WTC11 (cell line): ENCODE measurements at regions not wholly inside any gene's neighbourhood (a gene's known extent, or its start where the extent isn't known, plus 50 kb on each side); places are given as distances from the start of the nearest gene placed in this dataset.

Source experiments
- ATAC-seq: fragments of 200-7000 bp; cut with Tn5 transposase; 2 replicates; pipeline ENCODE4 v1.10.0; 2021; ENCODE audit warnings: mild to moderate bottlenecking, moderate library complexity
- CTCF ChIA-PET: fragments of 300-600 bp; sonication (Branson Sonifier 250); formaldehyde crosslinking; loops from one replicate; lab custom pipeline; 2021; ENCODE audit warnings: antibody characterized with exemption; lab: Charles Lee
- POLR2A ChIA-PET: fragments of 350-600 bp; sonication (Branson Sonifier 250); formaldehyde crosslinking; loops from one replicate; lab custom pipeline; 2021; ENCODE audit warnings: antibody characterized with exemption; lab: Charles Lee
- DNase-seq: peaks from one replicate; pipeline ENCODE4 v3.0.0; 2021; ENCODE audit warnings: low spot score
- H3K27ac Mint-ChIP-seq: 2 replicates; pipeline ENCODE4 v1.8.0; 2021; ENCODE audit warnings: mixed read lengths
- H3K27me3 Mint-ChIP-seq: 2 replicates; pipeline ENCODE4 v1.8.0; 2021; ENCODE audit warnings: low read depth, mild to moderate bottlenecking, moderate library complexity, mixed read lengths
- H3K36me3 Mint-ChIP-seq: 2 replicates; pipeline ENCODE4 v1.8.0; 2021; ENCODE audit warnings: mixed read lengths
- H3K4me1 Mint-ChIP-seq: 2 replicates; pipeline ENCODE4 v1.8.0; 2022; ENCODE audit warnings: mixed read lengths
- H3K4me3 Mint-ChIP-seq: 2 replicates; pipeline ENCODE4 v1.8.0; 2021; ENCODE audit warnings: mild to moderate bottlenecking, moderate library complexity, mixed read lengths
- H3K9me3 Mint-ChIP-seq: 2 replicates; pipeline ENCODE4 v1.8.0; 2021; ENCODE audit warnings: mixed read lengths
- CREM ChIP-seq: sonication (generic); formaldehyde crosslinking; IDR thresholded peaks from 2 replicates; pipeline ENCODE4 v1.8.1; 2022; ENCODE audit warnings: mild to moderate bottlenecking, missing genetic modification reagents, moderate library complexity
- ESRRA ChIP-seq: sonication (generic); formaldehyde crosslinking; IDR thresholded peaks from 2 replicates; pipeline ENCODE4 v1.8.1; 2022; ENCODE audit warnings: mild to moderate bottlenecking, missing genetic modification reagents, borderline replicate concordance
- HMGA2 ChIP-seq: fragments of 250-450 bp; sonication (Bioruptor Pico); IDR thresholded peaks from 2 replicates; pipeline ENCODE4 v1.4.0; 2021; ENCODE audit warnings: mild to moderate bottlenecking, moderate library complexity
- JAZF1 ChIP-seq: fragments of 250-450 bp; sonication (Bioruptor Pico); IDR thresholded peaks from 2 replicates; pipeline ENCODE4 v1.9.0; 2021; ENCODE audit warnings: moderate library complexity, mild to moderate bottlenecking, inconsistent platforms
- JUN ChIP-seq: sonication (generic); formaldehyde crosslinking; IDR thresholded peaks from 2 replicates; pipeline ENCODE4 v1.8.0; 2023; ENCODE audit warnings: mild to moderate bottlenecking, missing genetic modification reagents
- MXD4 ChIP-seq: fragments of 250-450 bp; sonication (Bioruptor Pico); IDR thresholded peaks from 2 replicates; pipeline ENCODE4 v1.8.0; 2021; ENCODE audit warnings: mild to moderate bottlenecking, moderate library complexity, borderline replicate concordance
- NFE2L1 ChIP-seq: sonication (generic); formaldehyde crosslinking; IDR thresholded peaks from 2 replicates; pipeline ENCODE4 v1.8.1; 2023; ENCODE audit warnings: missing genetic modification reagents
- NR2C2 ChIP-seq: sonication (generic); formaldehyde crosslinking; IDR thresholded peaks from 2 replicates; pipeline ENCODE4 v1.8.0; 2022; ENCODE audit warnings: mild to moderate bottlenecking, missing genetic modification reagents
- RELA ChIP-seq: sonication (generic); formaldehyde crosslinking; IDR thresholded peaks from 2 replicates; pipeline ENCODE4 v1.8.1; 2022; ENCODE audit warnings: missing genetic modification reagents, mild to moderate bottlenecking, borderline replicate concordance
- SMAD4 ChIP-seq: sonication (generic); formaldehyde crosslinking; IDR thresholded peaks from 2 replicates; pipeline ENCODE4 v1.8.0; 2022; ENCODE audit warnings: mild to moderate bottlenecking, missing genetic modification reagents
- TCF7 ChIP-seq: sonication (generic); formaldehyde crosslinking; IDR thresholded peaks from 2 replicates; pipeline ENCODE4 v1.8.0; 2022; ENCODE audit warnings: mild to moderate bottlenecking, low read depth, missing genetic modification reagents, moderate library complexity
- TEAD4 ChIP-seq: sonication (generic); formaldehyde crosslinking; IDR thresholded peaks from 2 replicates; pipeline ENCODE4 v1.8.0; 2022; ENCODE audit warnings: mild to moderate bottlenecking, missing genetic modification reagents
- ZBTB21 ChIP-seq: sonication (generic); formaldehyde crosslinking; IDR thresholded peaks from 2 replicates; pipeline ENCODE4 v1.8.1; 2023; ENCODE audit warnings: mild to moderate bottlenecking, missing genetic modification reagents, borderline replicate concordance
- ZNF219 ChIP-seq: sonication (generic); formaldehyde crosslinking; IDR thresholded peaks from 2 replicates; pipeline ENCODE4 v1.8.0; 2023; ENCODE audit warnings: missing genetic modification reagents, mild to moderate bottlenecking, borderline replicate concordance
- ZNF232 ChIP-seq: sonication (generic); formaldehyde crosslinking; IDR thresholded peaks from 2 replicates; pipeline ENCODE4 v1.8.0; 2022; ENCODE audit warnings: mild to moderate bottlenecking, missing genetic modification reagents
- ZNF416 ChIP-seq: fragments of 250-450 bp; sonication (Bioruptor Pico); IDR thresholded peaks from 2 replicates; pipeline ENCODE4 v1.9.0; 2021; ENCODE audit warnings: mild to moderate bottlenecking, inconsistent platforms
- TF ChIP-seq, protein P1 (sequence below): sonication (generic); formaldehyde crosslinking; IDR thresholded peaks from 2 replicates; pipeline ENCODE4 v1.8.1; 2023; ENCODE audit warnings: mild to moderate bottlenecking, missing genetic modification reagents
- TF ChIP-seq, protein P2 (sequence below): fragments of 250-450 bp; sonication (Bioruptor Pico); IDR thresholded peaks from 2 replicates; pipeline ENCODE4 v1.9.0; 2021; ENCODE audit warnings: mild to moderate bottlenecking, borderline replicate concordance
- TF ChIP-seq, protein P3 (sequence below): fragments of 250-450 bp; sonication (Bioruptor Pico); IDR thresholded peaks from 2 replicates; pipeline ENCODE4 v2.1.2; 2022; ENCODE audit warnings: mild to moderate bottlenecking, moderate library complexity
- TF ChIP-seq, protein P4 (sequence below): sonication (generic); formaldehyde crosslinking; conservative IDR thresholded peaks from 2 replicates; pipeline ENCODE4 v1.8.1; 2023; ENCODE audit warnings: mild to moderate bottlenecking, low read depth, missing genetic modification reagents, moderate library complexity
- TF ChIP-seq, protein P5 (sequence below): sonication (generic); formaldehyde crosslinking; IDR thresholded peaks from 2 replicates; pipeline ENCODE4 v1.8.1; 2022; ENCODE audit warnings: mild to moderate bottlenecking, missing genetic modification reagents, moderate library complexity, borderline replicate concordance
- TF ChIP-seq, protein P6 (sequence below): sonication (generic); formaldehyde crosslinking; IDR thresholded peaks from 2 replicates; pipeline ENCODE4 v1.8.1; 2022; ENCODE audit warnings: missing genetic modification reagents, borderline replicate concordance
- TF ChIP-seq, protein P7 (sequence below): fragments of 250-450 bp; sonication (Bioruptor Pico); IDR thresholded peaks from 2 replicates; pipeline ENCODE4 v1.8.0; 2021; ENCODE audit warnings: mild to moderate bottlenecking

DNA sequence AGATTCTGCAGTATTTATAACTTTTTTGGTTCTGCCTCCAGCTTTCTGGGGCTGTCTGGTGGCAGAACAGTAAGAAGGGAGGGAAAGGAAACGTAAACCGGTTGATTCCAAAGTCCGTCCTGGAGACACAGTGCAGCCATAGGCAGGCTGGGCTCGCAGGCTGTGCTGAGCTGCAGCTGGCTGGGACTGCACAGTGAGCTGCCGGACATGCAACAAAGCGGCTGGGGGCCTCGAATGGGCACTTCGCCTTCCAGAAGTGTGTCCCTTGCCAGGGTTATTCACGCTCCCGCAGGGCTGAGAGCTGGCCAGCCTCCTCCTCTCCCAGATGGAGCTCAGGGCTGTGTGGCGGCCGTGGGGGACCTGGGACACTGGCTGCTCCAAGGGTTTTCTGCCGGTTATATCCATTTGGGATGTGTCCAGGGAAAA is 78.1 kb upstream of the CD93 start (continued):
- TF ChIP-seq, protein P1, sequence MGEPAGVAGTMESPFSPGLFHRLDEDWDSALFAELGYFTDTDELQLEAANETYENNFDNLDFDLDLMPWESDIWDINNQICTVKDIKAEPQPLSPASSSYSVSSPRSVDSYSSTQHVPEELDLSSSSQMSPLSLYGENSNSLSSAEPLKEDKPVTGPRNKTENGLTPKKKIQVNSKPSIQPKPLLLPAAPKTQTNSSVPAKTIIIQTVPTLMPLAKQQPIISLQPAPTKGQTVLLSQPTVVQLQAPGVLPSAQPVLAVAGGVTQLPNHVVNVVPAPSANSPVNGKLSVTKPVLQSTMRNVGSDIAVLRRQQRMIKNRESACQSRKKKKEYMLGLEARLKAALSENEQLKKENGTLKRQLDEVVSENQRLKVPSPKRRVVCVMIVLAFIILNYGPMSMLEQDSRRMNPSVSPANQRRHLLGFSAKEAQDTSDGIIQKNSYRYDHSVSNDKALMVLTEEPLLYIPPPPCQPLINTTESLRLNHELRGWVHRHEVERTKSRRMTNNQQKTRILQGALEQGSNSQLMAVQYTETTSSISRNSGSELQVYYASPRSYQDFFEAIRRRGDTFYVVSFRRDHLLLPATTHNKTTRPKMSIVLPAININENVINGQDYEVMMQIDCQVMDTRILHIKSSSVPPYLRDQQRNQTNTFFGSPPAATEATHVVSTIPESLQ (CRISPR knock-in tag), result no peak
- TF ChIP-seq MXD4 (CRISPR knock-in tag) (no peak), SMAD4 (no peak), JAZF1 (CRISPR knock-in tag) (no peak), ESRRA (CRISPR knock-in tag) (no peak), ZBTB21 (CRISPR knock-in tag) (no peak)

DNA sequence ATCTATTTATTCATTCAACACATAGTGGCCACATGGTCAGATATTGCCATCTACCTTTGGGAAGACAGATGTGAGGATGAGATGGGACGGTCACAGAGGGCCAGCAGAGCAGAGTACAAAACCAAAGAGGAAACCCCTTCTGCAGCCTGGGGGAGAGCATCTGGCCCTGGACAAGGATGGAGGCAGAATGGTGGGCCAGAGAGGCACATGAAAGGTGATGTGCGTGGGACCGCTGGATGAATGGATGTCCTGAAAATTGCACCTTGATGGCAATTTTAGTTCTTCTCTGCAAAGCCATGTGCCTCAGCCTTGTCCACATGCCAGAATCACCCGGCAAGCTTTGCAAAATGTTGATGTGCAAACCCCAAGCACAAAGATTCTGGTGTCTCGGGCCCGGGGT is 77.4 kb upstream of the CD93 start:
- H3K4me1 Mint-ChIP-seq, result peaks cover 23% of the 10 kb centered on the region
- ChIA-PET POLR2A (no interaction called here), CTCF (interaction anchor here (1.0 to 2.0 kb wide), 4 partner anchors 73 to 115 kb away, joined by 3 to 5 read pairs (median 3); no protein-coding TSS in a partner anchor)
- ATAC-seq, result no peak
- no peaks in the 10 kb centered on the region for H3K27me3 Mint-ChIP-seq
- no peak overlapping the region for H3K27ac Mint-ChIP-seq
- no peak for DNase-seq
- no peak overlapping the region for H3K4me3 Mint-ChIP-seq
- peaks cover 3% of the 10 kb centered on the region; the same call in 1 of the 2 replicates for H3K9me3 Mint-ChIP-seq
- H3K36me3 Mint-ChIP-seq, result no peaks in the 10 kb centered on the region
- TF ChIP-seq, protein P2, sequence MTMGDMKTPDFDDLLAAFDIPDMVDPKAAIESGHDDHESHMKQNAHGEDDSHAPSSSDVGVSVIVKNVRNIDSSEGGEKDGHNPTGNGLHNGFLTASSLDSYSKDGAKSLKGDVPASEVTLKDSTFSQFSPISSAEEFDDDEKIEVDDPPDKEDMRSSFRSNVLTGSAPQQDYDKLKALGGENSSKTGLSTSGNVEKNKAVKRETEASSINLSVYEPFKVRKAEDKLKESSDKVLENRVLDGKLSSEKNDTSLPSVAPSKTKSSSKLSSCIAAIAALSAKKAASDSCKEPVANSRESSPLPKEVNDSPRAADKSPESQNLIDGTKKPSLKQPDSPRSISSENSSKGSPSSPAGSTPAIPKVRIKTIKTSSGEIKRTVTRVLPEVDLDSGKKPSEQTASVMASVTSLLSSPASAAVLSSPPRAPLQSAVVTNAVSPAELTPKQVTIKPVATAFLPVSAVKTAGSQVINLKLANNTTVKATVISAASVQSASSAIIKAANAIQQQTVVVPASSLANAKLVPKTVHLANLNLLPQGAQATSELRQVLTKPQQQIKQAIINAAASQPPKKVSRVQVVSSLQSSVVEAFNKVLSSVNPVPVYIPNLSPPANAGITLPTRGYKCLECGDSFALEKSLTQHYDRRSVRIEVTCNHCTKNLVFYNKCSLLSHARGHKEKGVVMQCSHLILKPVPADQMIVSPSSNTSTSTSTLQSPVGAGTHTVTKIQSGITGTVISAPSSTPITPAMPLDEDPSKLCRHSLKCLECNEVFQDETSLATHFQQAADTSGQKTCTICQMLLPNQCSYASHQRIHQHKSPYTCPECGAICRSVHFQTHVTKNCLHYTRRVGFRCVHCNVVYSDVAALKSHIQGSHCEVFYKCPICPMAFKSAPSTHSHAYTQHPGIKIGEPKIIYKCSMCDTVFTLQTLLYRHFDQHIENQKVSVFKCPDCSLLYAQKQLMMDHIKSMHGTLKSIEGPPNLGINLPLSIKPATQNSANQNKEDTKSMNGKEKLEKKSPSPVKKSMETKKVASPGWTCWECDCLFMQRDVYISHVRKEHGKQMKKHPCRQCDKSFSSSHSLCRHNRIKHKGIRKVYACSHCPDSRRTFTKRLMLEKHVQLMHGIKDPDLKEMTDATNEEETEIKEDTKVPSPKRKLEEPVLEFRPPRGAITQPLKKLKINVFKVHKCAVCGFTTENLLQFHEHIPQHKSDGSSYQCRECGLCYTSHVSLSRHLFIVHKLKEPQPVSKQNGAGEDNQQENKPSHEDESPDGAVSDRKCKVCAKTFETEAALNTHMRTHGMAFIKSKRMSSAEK (CRISPR knock-in tag), result no peak
- TF ChIP-seq, protein P3, sequence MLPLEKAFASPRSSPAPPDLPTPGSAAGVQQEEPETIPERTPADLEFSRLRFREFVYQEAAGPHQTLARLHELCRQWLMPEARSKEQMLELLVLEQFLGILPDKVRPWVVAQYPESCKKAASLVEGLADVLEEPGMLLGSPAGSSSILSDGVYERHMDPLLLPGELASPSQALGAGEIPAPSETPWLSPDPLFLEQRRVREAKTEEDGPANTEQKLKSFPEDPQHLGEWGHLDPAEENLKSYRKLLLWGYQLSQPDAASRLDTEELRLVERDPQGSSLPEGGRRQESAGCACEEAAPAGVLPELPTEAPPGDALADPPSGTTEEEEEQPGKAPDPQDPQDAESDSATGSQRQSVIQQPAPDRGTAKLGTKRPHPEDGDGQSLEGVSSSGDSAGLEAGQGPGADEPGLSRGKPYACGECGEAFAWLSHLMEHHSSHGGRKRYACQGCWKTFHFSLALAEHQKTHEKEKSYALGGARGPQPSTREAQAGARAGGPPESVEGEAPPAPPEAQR, result no peak
- TF ChIP-seq ZNF219 (CRISPR knock-in tag) (no peak), CREM (CRISPR knock-in tag) (no peak), TEAD4 (CRISPR knock-in tag) (no peak), JUN (CRISPR knock-in tag) (no peak), NR2C2 (CRISPR knock-in tag) (no peak), NFE2L1 (CRISPR knock-in tag) (no peak), ZNF232 (no peak), TCF7 (CRISPR knock-in tag) (no peak), RELA (CRISPR knock-in tag) (no peak), HMGA2 (CRISPR knock-in tag) (no peak), ZNF416 (CRISPR knock-in tag) (no peak)
- TF ChIP-seq, protein P4, sequence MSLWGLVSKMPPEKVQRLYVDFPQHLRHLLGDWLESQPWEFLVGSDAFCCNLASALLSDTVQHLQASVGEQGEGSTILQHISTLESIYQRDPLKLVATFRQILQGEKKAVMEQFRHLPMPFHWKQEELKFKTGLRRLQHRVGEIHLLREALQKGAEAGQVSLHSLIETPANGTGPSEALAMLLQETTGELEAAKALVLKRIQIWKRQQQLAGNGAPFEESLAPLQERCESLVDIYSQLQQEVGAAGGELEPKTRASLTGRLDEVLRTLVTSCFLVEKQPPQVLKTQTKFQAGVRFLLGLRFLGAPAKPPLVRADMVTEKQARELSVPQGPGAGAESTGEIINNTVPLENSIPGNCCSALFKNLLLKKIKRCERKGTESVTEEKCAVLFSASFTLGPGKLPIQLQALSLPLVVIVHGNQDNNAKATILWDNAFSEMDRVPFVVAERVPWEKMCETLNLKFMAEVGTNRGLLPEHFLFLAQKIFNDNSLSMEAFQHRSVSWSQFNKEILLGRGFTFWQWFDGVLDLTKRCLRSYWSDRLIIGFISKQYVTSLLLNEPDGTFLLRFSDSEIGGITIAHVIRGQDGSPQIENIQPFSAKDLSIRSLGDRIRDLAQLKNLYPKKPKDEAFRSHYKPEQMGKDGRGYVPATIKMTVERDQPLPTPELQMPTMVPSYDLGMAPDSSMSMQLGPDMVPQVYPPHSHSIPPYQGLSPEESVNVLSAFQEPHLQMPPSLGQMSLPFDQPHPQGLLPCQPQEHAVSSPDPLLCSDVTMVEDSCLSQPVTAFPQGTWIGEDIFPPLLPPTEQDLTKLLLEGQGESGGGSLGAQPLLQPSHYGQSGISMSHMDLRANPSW (CRISPR knock-in tag), result no peak
- TF ChIP-seq, protein P5, sequence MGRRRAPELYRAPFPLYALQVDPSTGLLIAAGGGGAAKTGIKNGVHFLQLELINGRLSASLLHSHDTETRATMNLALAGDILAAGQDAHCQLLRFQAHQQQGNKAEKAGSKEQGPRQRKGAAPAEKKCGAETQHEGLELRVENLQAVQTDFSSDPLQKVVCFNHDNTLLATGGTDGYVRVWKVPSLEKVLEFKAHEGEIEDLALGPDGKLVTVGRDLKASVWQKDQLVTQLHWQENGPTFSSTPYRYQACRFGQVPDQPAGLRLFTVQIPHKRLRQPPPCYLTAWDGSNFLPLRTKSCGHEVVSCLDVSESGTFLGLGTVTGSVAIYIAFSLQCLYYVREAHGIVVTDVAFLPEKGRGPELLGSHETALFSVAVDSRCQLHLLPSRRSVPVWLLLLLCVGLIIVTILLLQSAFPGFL (CRISPR knock-in tag), result no peak
- TF ChIP-seq, protein P6, sequence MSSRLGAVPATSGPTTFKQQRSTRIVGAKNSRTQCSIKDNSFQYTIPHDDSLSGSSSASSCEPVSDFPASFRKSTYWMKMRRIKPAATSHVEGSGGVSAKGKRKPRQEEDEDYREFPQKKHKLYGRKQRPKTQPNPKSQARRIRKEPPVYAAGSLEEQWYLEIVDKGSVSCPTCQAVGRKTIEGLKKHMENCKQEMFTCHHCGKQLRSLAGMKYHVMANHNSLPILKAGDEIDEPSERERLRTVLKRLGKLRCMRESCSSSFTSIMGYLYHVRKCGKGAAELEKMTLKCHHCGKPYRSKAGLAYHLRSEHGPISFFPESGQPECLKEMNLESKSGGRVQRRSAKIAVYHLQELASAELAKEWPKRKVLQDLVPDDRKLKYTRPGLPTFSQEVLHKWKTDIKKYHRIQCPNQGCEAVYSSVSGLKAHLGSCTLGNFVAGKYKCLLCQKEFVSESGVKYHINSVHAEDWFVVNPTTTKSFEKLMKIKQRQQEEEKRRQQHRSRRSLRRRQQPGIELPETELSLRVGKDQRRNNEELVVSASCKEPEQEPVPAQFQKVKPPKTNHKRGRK, result no peak
- TF ChIP-seq, protein P7, sequence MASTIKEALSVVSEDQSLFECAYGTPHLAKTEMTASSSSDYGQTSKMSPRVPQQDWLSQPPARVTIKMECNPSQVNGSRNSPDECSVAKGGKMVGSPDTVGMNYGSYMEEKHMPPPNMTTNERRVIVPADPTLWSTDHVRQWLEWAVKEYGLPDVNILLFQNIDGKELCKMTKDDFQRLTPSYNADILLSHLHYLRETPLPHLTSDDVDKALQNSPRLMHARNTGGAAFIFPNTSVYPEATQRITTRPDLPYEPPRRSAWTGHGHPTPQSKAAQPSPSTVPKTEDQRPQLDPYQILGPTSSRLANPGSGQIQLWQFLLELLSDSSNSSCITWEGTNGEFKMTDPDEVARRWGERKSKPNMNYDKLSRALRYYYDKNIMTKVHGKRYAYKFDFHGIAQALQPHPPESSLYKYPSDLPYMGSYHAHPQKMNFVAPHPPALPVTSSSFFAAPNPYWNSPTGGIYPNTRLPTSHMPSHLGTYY, result no peak
